Loucy (cell line): ENCODE measurements at regions not wholly inside any gene's neighbourhood (a gene's known extent, or its start where the extent isn't known, plus 50 kb on each side); places are given as distances from the start of the nearest gene placed in this dataset.

Experiments used
- H2AFZ ChIP-seq: fragments of 200-600 bp; sonication (generic); 2 replicates; pipeline ENCODE4 v1.6.0; 2016; ENCODE audit warnings: antibody characterized with exemption, mild to moderate bottlenecking, low read length, moderate library complexity
- H3F3A ChIP-seq: fragments of 200-600 bp; 2 replicates; pipeline ENCODE4 v1.6.0; 2016; ENCODE audit warnings: antibody characterized with exemption, low read depth, mild to moderate bottlenecking
- H3K27me3 ChIP-seq: fragments of 200-600 bp; sonication (generic); 2 replicates; pipeline ENCODE4 v1.6.1; 2014; ENCODE audit warnings: low read length, mild to moderate bottlenecking; ENCODE audit not compliant: insufficient read depth, poor library complexity, severe bottlenecking
- H3K36me3 ChIP-seq: fragments of 200-600 bp; sonication (generic); 2 replicates; pipeline ENCODE4 v1.6.1; 2016; ENCODE audit warnings: low read length; ENCODE audit not compliant: insufficient read depth
- H3K4me1 ChIP-seq: fragments of 200-600 bp; sonication (generic); 2 replicates; pipeline ENCODE4 v1.5.1; 2014; ENCODE audit warnings: low read length, mild to moderate bottlenecking; ENCODE audit not compliant: insufficient read depth, poor library complexity, severe bottlenecking
- H3K4me2 ChIP-seq: fragments of 200-600 bp; sonication (generic); 2 replicates; pipeline ENCODE4 v1.6.0; 2014; ENCODE audit warnings: antibody characterized with exemption, low read length, low read depth, mild to moderate bottlenecking; ENCODE audit not compliant: poor library complexity, severe bottlenecking
- H3K4me3 ChIP-seq: fragments of 200-600 bp; sonication (generic); 2 replicates; pipeline ENCODE4 v1.5.1; 2014; ENCODE audit warnings: low read length, mild to moderate bottlenecking, mixed read lengths; ENCODE audit not compliant: poor library complexity, severe bottlenecking
- H3K79me2 ChIP-seq: fragments of 200-600 bp; sonication (generic); 2 replicates; pipeline ENCODE4 v1.6.1; 2014; ENCODE audit warnings: low read length; ENCODE audit not compliant: insufficient read depth
- H3K9ac ChIP-seq: fragments of 200-600 bp; sonication (generic); 2 replicates; pipeline ENCODE4 v1.6.0; 2014; ENCODE audit warnings: mild to moderate bottlenecking, low read depth, low read length, moderate library complexity; ENCODE audit not compliant: poor library complexity, severe bottlenecking
- H3K9me2 ChIP-seq: fragments of 200-600 bp; sonication (generic); replicated peaks from 2 replicates; pipeline ENCODE4 v1.6.1; 2016; ENCODE audit warnings: low read depth, low read length, mixed read lengths
- H3K9me3 ChIP-seq: fragments of 200-600 bp; sonication (generic); 2 replicates; pipeline ENCODE4 v1.6.1; 2014; ENCODE audit warnings: mild to moderate bottlenecking, antibody characterized with exemption, low read length, low read depth; ENCODE audit not compliant: insufficient read depth
- H4K20me1 ChIP-seq: fragments of 200-600 bp; sonication (generic); 2 replicates; pipeline ENCODE4 v1.6.0; 2014; ENCODE audit warnings: antibody characterized with exemption, low read length, mild to moderate bottlenecking; ENCODE audit not compliant: insufficient read depth, poor library complexity, severe bottlenecking
- CTCF ChIP-seq: fragments of 200-600 bp; sonication (generic); conservative IDR thresholded peaks from 2 replicates; pipeline ENCODE4 v1.5.1; 2014; ENCODE audit warnings: mild to moderate bottlenecking, antibody characterized with exemption, low read length
- EZH2phosphoT487 ChIP-seq: fragments of 200-600 bp; IDR thresholded peaks from 2 replicates; pipeline ENCODE4 v1.6.1; 2018; ENCODE audit warnings: antibody characterized with exemption, mild to moderate bottlenecking, moderate library complexity, borderline replicate concordance

- Histone ChIP-seq H2AFZ (no peak overlapping the region), H3K4me2 (no peak overlapping the region), H3K9me3 (no peaks in the 10 kb centered on the region), H3K4me1 (no peaks in the 10 kb centered on the region), H3K4me3 (no peak overlapping the region), H3K9me2 (no peaks in the 10 kb centered on the region), H3F3A (no peaks in the 10 kb centered on the region), H3K36me3 (no peaks in the 10 kb centered on the region), H3K79me2 (no peaks in the 10 kb centered on the region), H3K27me3 (no peaks in the 10 kb centered on the region), H4K20me1 (no peaks in the 10 kb centered on the region), H3K9ac (no peak overlapping the region)
- no peak for TF ChIP-seq CTCF
- no peak for TF ChIP-seq EZH2phosphoT487
Observed at GRCh38 chr15:31758126-31758525, 272.2 kb upstream of the CHRNA7 start.

GRCh38 chr15:31768055-31768454, 262.3 kb upstream of the CHRNA7 start:
- Histone ChIP-seq H3K9ac (no peak overlapping the region), H3K27me3 (no peaks in the 10 kb centered on the region), H4K20me1 (no peaks in the 10 kb centered on the region), H3K4me3 (no peak overlapping the region), H3F3A (no peaks in the 10 kb centered on the region), H3K9me3 (no peaks in the 10 kb centered on the region), H3K79me2 (no peaks in the 10 kb centered on the region), H3K9me2 (no peaks in the 10 kb centered on the region), H2AFZ (no peak overlapping the region), H3K4me1 (no peaks in the 10 kb centered on the region), H3K36me3 (no peaks in the 10 kb centered on the region), H3K4me2 (no peak overlapping the region)
- TF ChIP-seq CTCF = no peak
- TF ChIP-seq EZH2phosphoT487 = no peak

GRCh38 chr15:31774045-31774444, 256.3 kb upstream of the CHRNA7 start:
- no peak overlapping the region for H3K4me2 ChIP-seq
- no peak overlapping the region for H3K4me3 ChIP-seq

More at GRCh38 chr15:31774045-31774444, 256.3 kb upstream of the CHRNA7 start:
- Histone ChIP-seq H3K9me2 (no peaks in the 10 kb centered on the region), H3K4me1 (no peaks in the 10 kb centered on the region), H3K79me2 (no peaks in the 10 kb centered on the region), H3K9me3 (no peaks in the 10 kb centered on the region), H3K9ac (no peak overlapping the region), H3K27me3 (no peaks in the 10 kb centered on the region), H3K36me3 (no peaks in the 10 kb centered on the region), H2AFZ (no peak overlapping the region), H3F3A (no peaks in the 10 kb centered on the region), H4K20me1 (no peaks in the 10 kb centered on the region)
- TF ChIP-seq CTCF = no peak
